ENCODE measurements at regions not wholly inside any gene's neighbourhood (a gene's known extent, or its start where the extent isn't known, plus 50 kb on each side); places are given as distances from the start of the nearest gene placed in this dataset.

DNA sequence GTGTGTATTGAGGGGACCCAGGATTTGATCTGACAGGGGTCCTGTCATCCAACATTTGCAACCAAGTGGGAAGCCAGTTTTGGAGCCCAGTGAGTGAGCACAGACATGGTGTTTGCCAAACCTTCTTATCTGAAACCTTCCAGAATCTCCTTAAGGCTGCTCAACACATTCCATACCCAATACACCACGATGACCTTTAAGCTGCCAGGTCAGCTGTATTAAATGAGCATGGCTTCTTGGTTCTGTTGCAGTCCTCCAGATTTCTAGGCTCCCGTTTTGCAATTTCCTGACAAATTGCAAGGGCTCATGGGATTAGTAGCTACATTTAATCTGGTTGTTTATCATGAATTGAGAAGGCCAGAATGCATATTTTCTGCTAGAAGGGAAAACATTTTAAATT lies 124.2 kb upstream of the ATP10B start:
- no peaks in the 10 kb centered on the region for H3K27me3 ChIP-seq (replicated peaks in 1 of 2; ENCODE audit: control insufficient read depth in 2 of 2, insufficient read depth in 2 of 2, low read length in 1 of 2)
- H3K4me1 ChIP-seq (ENCODE audit: control insufficient read depth, insufficient read depth, low read length) = no peaks in the 10 kb centered on the region
- H3K4me3 ChIP-seq = no peak overlapping the region
- CTCF ChIA-PET = no interaction called here
- H3K79me2 ChIP-seq (ENCODE audit: control insufficient read depth, insufficient read depth, low read length) = no peaks in the 10 kb centered on the region
- in situ Hi-C loops (cut with MboI) (no loop called here), intact Hi-C loops (cut with micrococcal nuclease; ENCODE audit: unreplicated experiment) (no loop called here)
- H2AFZ ChIP-seq (ENCODE audit: control insufficient read depth, low read depth, low read length) = no peak overlapping the region
- no peaks in the 10 kb centered on the region for H3K9me3 ChIP-seq (replicated peaks; ENCODE audit: control insufficient read depth, insufficient read depth, low read length)
- no peak overlapping the region for H3K9ac ChIP-seq (ENCODE audit: control insufficient read depth, insufficient read depth, low read length)
- H3K36me3 ChIP-seq (ENCODE audit: control insufficient read depth in 2 of 2, insufficient read depth in 2 of 2, low read length in 1 of 2) = no peaks in the 10 kb centered on the region
- ATAC-seq (no peak), DNase-seq (ENCODE audit: low read depth, low spot score) (no peak), FAIRE-seq (no peak)
- BruUV-seq (replicated peaks) = no TSS peak
- TF ChIP-seq BCL3 (IDR thresholded peaks at IDR 0.05; ENCODE audit: borderline replicate concordance, insufficient read depth, low read depth, low read length, poor library complexity, severe bottlenecking) (no peak), SMAD1 (IDR thresholded peaks at IDR 0.05; ENCODE audit: low read depth, partially characterized antibody) (no peak), MYB (IDR thresholded peaks at IDR 0.05; ENCODE audit: borderline replicate concordance, low read depth, low read length) (no peak), SPI1 (IDR thresholded peaks at IDR 0.05; ENCODE audit: borderline replicate concordance, insufficient read depth, low read depth, low read length) (no peak), MAX (IDR thresholded peaks at IDR 0.05; ENCODE audit: low read depth, low read length) (no peak), RAD51 (IDR thresholded peaks at IDR 0.05) (no peak), BACH1 (IDR thresholded peaks at IDR 0.05; ENCODE audit: borderline replicate concordance) (no peak), IKZF1 (conservative IDR thresholded peaks at IDR 0.05) (no peak), CBFB (IDR thresholded peaks at IDR 0.05; ENCODE audit: low read depth) (no peak), GABPA (IDR thresholded peaks at IDR 0.05; ENCODE audit: low read depth) (no peak), ZNF24 (IDR thresholded peaks at IDR 0.05) (no peak)
- TF ChIP-seq, protein P1, sequence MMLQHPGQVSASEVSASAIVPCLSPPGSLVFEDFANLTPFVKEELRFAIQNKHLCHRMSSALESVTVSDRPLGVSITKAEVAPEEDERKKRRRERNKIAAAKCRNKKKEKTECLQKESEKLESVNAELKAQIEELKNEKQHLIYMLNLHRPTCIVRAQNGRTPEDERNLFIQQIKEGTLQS (IDR thresholded peaks at IDR 0.05; ENCODE audit: borderline replicate concordance, extremely low read depth, low read depth, low read length) = no peak
- 2% methylated on average over 2 of the region's 2 CpGs for WGBS (ENCODE audit: insufficient coverage, insufficient replicate concordance, low lambda C conversion rate, missing lambda C conversion rate)
- no peaks in the 10 kb centered on the region for H4K20me1 ChIP-seq (ENCODE audit: control insufficient read depth, insufficient read depth)
- SMC1A ChIA-PET (ENCODE audit: uncharacterized antibody, unreplicated experiment) = interaction anchor here (0.9 kb wide), 1 partner anchor 10 kb away, joined by 3 read pairs; no protein-coding TSS in a partner anchor
- RAD21 ChIA-PET (ENCODE audit: unreplicated experiment) = no interaction called here
- no peak overlapping the region for H3K4me2 ChIP-seq (ENCODE audit: control insufficient read depth, insufficient read depth)
- POLR2A ChIA-PET = no interaction called here
- H3K27ac ChIP-seq (ENCODE audit: control insufficient read depth, insufficient read depth) = no peak overlapping the region

Measured in GM12878 (cell line).